Thymus (tissue), 11 donors: ENCODE measurements at regions not wholly inside any gene's neighbourhood (a gene's known extent, or its start where the extent isn't known, plus 50 kb on each side); places are given as distances from the start of the nearest gene placed in this dataset.

Experiments used
- DNase-seq, 9 donors: peaks; one replicate each; pipeline ENCODE4 v3.0.0-alpha.2; 2013; ENCODE audit warnings: low spot score in 9 of 9, low read depth in 6 of 9, missing footprints in 1 of 9
- H3K27ac ChIP-seq, 2 donors: one replicate each; pipeline ENCODE4 v1.5.1; 2013; ENCODE audit warnings: control low read depth in 1 of 2, low read depth in 1 of 2, low read length in 1 of 2, mild to moderate bottlenecking in 1 of 2, moderate library complexity in 1 of 2
- H3K27me3 ChIP-seq, 2 donors: one replicate each; pipeline ENCODE4 v1.5.1; 2013; ENCODE audit warnings: low read length in 1 of 2; ENCODE audit not compliant: control insufficient read depth in 2 of 2, insufficient read depth in 1 of 2
- H3K36me3 ChIP-seq, 2 donors: one replicate each; pipeline ENCODE4 v1.5.1; 2013; ENCODE audit warnings: low read length in 1 of 2, mild to moderate bottlenecking in 1 of 2, moderate library complexity in 1 of 2; ENCODE audit not compliant: control insufficient read depth in 2 of 2, insufficient read depth in 2 of 2
- H3K4me1 ChIP-seq, 2 donors: one replicate each; pipeline ENCODE4 v1.5.1; 2013; ENCODE audit warnings: low read length in 2 of 2; ENCODE audit not compliant: control insufficient read depth in 2 of 2, insufficient read depth in 2 of 2
- H3K4me3 ChIP-seq, 2 donors: one replicate each; pipeline ENCODE4 v1.5.1; 2013; ENCODE audit warnings: low read length in 2 of 2, control low read depth in 1 of 2, mild to moderate bottlenecking in 1 of 2
- H3K9me3 ChIP-seq, 2 donors: one replicate each; pipeline ENCODE4 v1.5.1; 2013; ENCODE audit warnings: low read length in 1 of 2, mild to moderate bottlenecking in 1 of 2; ENCODE audit not compliant: control insufficient read depth in 2 of 2, insufficient read depth in 1 of 2
- WGBS: extraction: QIAGEN DNeasy Blood & Tissue Kit; methylation state at CpG from one replicate; pipeline ENCODE4 v1.1.7; 2013; 5-methylcytosine and 5-hydroxymethylcytosine counted together
- donor health status: healthy.

- no peak overlapping the region for H3K27ac ChIP-seq
- H3K4me1 ChIP-seq = no peaks in the 10 kb centered on the region
- no peaks in the 10 kb centered on the region for H3K27me3 ChIP-seq
- no peak for DNase-seq
- no peak overlapping the region for H3K4me3 ChIP-seq
- no peaks in the 10 kb centered on the region for H3K9me3 ChIP-seq
- 88% methylated on average over 4 of the region's 4 CpGs for WGBS
- H3K36me3 ChIP-seq = no peaks in the 10 kb centered on the region
Measured at GRCh38 chr18:29434650-29435049, 1257.7 kb upstream of the CDH2 start.

GRCh38 chr18:29430416-29430815 lies 1253.5 kb upstream of the CDH2 start:
- no peaks in the 10 kb centered on the region for H3K4me1 ChIP-seq
- no peaks in the 10 kb centered on the region for H3K27me3 ChIP-seq
- H3K27ac ChIP-seq = no peak overlapping the region
- no peak overlapping the region for H3K4me3 ChIP-seq
- peaks cover 0 to 4% of the 10 kb centered on the region in 2 donors for H3K9me3 ChIP-seq
- no peak for DNase-seq
- no peaks in the 10 kb centered on the region for H3K36me3 ChIP-seq

- no peaks in the 10 kb centered on the region for H3K27me3 ChIP-seq
- no peaks in the 10 kb centered on the region for H3K4me1 ChIP-seq
- H3K4me3 ChIP-seq = no peak overlapping the region
- peaks cover 0 to 3% of the 10 kb centered on the region in 2 donors for H3K9me3 ChIP-seq
- no peak overlapping the region for H3K27ac ChIP-seq
- H3K36me3 ChIP-seq = no peaks in the 10 kb centered on the region
- no peak for DNase-seq
Measured at GRCh38 chr18:29418136-29418535, 1241.2 kb upstream of the CDH2 start.

GRCh38 chr18:29406996-29407395 lies 1230.1 kb upstream of the CDH2 start:
- Histone ChIP-seq H3K4me1 (no peaks in the 10 kb centered on the region), H3K36me3 (no peaks in the 10 kb centered on the region), H3K9me3 (no peaks in the 10 kb centered on the region), H3K27me3 (no peaks in the 10 kb centered on the region), H3K4me3 (no peak overlapping the region), H3K27ac (no peak overlapping the region)
- no peak for DNase-seq
- 93% methylated on average over 1 of the region's 1 CpG for WGBS

GRCh38 chr18:29397536-29397935 lies 1220.6 kb upstream of the CDH2 start:
- H3K9me3 ChIP-seq = peaks cover 0 to 4% of the 10 kb centered on the region in 2 donors
- DNase-seq = no peak
- H3K36me3 ChIP-seq = no peaks in the 10 kb centered on the region
- no peak overlapping the region for H3K27ac ChIP-seq
- no peak overlapping the region for H3K4me3 ChIP-seq
- 95% methylated on average over 1 of the region's 1 CpG for whole genome bisulfite sequencing
- no peaks in the 10 kb centered on the region for H3K27me3 ChIP-seq
- no peaks in the 10 kb centered on the region for H3K4me1 ChIP-seq

GRCh38 chr18:29383311-29384273 lies 1206.7 kb upstream of the CDH2 start:
- WGBS = 44% methylated on average over 5 of the region's 5 CpGs

GRCh38 chr18:29378651-29379136 lies 1201.8 kb upstream of the CDH2 start:
- no peaks in the 10 kb centered on the region for H3K9me3 ChIP-seq

More at GRCh38 chr18:29383311-29384273, 1206.7 kb upstream of the CDH2 start:
- Histone ChIP-seq H3K4me3 (no peak overlapping the region), H3K4me1 (no peaks in the 10 kb centered on the region), H3K9me3 (no peaks in the 10 kb centered on the region), H3K27ac (no peak overlapping the region), H3K36me3 (no peaks in the 10 kb centered on the region), H3K27me3 (no peaks in the 10 kb centered on the region)
- DNase-seq = no peak

GRCh38 chr18:29377346-29377745 lies 1200.4 kb upstream of the CDH2 start:
- 94% methylated on average over 1 of the region's 1 CpG for WGBS
- no peak for DNase-seq
- Histone ChIP-seq H3K36me3 (no peaks in the 10 kb centered on the region), H3K4me1 (no peaks in the 10 kb centered on the region), H3K27ac (no peak overlapping the region), H3K4me3 (no peak overlapping the region), H3K27me3 (no peaks in the 10 kb centered on the region), H3K9me3 (no peaks in the 10 kb centered on the region)

More at GRCh38 chr18:29378651-29379136, 1201.8 kb upstream of the CDH2 start:
- Histone ChIP-seq H3K27ac (no peak overlapping the region), H3K36me3 (no peaks in the 10 kb centered on the region), H3K27me3 (no peaks in the 10 kb centered on the region), H3K4me1 (no peaks in the 10 kb centered on the region), H3K4me3 (no peak overlapping the region)
- WGBS = 97% methylated on average over 3 of the region's 3 CpGs
- no peak for DNase-seq

- Histone ChIP-seq H3K27ac (no peak overlapping the region), H3K36me3 (no peaks in the 10 kb centered on the region), H3K27me3 (no peaks in the 10 kb centered on the region), H3K4me1 (no peaks in the 10 kb centered on the region), H3K9me3 (no peaks in the 10 kb centered on the region), H3K4me3 (no peak overlapping the region)
- 91% methylated on average over 2 of the region's 2 CpGs for WGBS
- DNase-seq = no peak
Measured at GRCh38 chr18:29373000-29373399, 1196.1 kb upstream of the CDH2 start.
